ENCODE measurements at regions not wholly inside any gene's neighbourhood (a gene's known extent, or its start where the extent isn't known, plus 50 kb on each side); places are given as distances from the start of the nearest gene placed in this dataset.

DNA sequence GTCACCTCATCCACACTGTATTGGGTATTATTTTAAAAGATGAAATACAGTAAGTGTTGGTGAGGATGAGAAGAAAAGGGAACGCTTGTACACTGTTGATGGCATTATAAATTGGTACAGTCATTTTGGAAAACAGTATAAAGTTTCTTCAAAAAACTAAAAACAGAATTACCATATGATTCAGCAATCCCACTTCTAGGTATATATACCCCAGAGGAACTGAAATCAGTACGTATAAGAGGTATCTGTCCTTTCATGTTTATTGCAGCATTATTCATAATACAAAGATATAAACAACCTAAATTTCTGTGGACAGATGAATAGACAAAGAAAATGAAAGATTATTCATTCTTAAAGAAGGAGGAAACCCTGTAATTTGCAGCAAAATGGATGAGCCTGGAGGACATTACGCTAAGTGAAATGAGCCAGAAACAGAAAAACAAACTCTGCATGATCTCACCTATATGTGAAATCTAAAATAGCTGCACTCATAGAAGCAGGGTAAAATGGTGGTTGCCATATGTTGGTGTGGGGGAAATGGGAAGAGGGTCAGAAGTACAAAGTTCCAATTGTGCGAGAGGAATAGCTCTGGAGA, 191.6 kb downstream of the TRIM36 start:
- Histone ChIP-seq H3K36me3 (ENCODE audit: insufficient read depth, low read length, poor library complexity, severe bottlenecking) (no peaks in the 10 kb centered on the region), H3K4me1 (ENCODE audit: insufficient read depth, low read length, poor library complexity, severe bottlenecking) (no peaks in the 10 kb centered on the region), H3K27ac (ENCODE audit: low read depth, low read length, poor library complexity, severe bottlenecking) (no peak overlapping the region), H3K9me3 (ENCODE audit: low read depth, low read length, poor library complexity, severe bottlenecking) (no peaks in the 10 kb centered on the region), H3K4me3 (ENCODE audit: low read depth, low read length, poor library complexity, severe bottlenecking) (no peak overlapping the region), H3K27me3 (replicated peaks; ENCODE audit: insufficient read depth, low read depth, low read length, poor library complexity) (no peaks in the 10 kb centered on the region)
- POLR2A ChIA-PET (ENCODE audit: low non-redundant PET), result no interaction called here
- TF ChIP-seq EZH2 (IDR thresholded peaks at IDR 0.05; ENCODE audit: borderline replicate concordance, low read depth, low read length, poor library complexity, severe bottlenecking), result no peak
- no TSS peak for BruUV-seq (replicated peaks)
- intact Hi-C loops (cut with micrococcal nuclease; ENCODE audit: unreplicated experiment), result no loop called here
- no peak for DNase-seq (ENCODE audit: low spot score)
- CTCF ChIA-PET, result no interaction called here

- Histone ChIP-seq H3K27ac (ENCODE audit: low read depth, low read length, poor library complexity, severe bottlenecking) (no peak overlapping the region), H3K4me3 (ENCODE audit: low read depth, low read length, poor library complexity, severe bottlenecking) (no peak overlapping the region), H3K36me3 (ENCODE audit: insufficient read depth, low read length, poor library complexity, severe bottlenecking) (no peaks in the 10 kb centered on the region), H3K9me3 (ENCODE audit: low read depth, low read length, poor library complexity, severe bottlenecking) (no peaks in the 10 kb centered on the region), H3K4me1 (ENCODE audit: insufficient read depth, low read length, poor library complexity, severe bottlenecking) (no peaks in the 10 kb centered on the region), H3K27me3 (replicated peaks; ENCODE audit: insufficient read depth, low read depth, low read length, poor library complexity) (no peaks in the 10 kb centered on the region)
- ChIA-PET CTCF (no interaction called here), POLR2A (ENCODE audit: low non-redundant PET) (no interaction called here)
- TF ChIP-seq EZH2 (IDR thresholded peaks at IDR 0.05; ENCODE audit: borderline replicate concordance, low read depth, low read length, poor library complexity, severe bottlenecking), result no peak
- TF ChIP-seq, protein P1, sequence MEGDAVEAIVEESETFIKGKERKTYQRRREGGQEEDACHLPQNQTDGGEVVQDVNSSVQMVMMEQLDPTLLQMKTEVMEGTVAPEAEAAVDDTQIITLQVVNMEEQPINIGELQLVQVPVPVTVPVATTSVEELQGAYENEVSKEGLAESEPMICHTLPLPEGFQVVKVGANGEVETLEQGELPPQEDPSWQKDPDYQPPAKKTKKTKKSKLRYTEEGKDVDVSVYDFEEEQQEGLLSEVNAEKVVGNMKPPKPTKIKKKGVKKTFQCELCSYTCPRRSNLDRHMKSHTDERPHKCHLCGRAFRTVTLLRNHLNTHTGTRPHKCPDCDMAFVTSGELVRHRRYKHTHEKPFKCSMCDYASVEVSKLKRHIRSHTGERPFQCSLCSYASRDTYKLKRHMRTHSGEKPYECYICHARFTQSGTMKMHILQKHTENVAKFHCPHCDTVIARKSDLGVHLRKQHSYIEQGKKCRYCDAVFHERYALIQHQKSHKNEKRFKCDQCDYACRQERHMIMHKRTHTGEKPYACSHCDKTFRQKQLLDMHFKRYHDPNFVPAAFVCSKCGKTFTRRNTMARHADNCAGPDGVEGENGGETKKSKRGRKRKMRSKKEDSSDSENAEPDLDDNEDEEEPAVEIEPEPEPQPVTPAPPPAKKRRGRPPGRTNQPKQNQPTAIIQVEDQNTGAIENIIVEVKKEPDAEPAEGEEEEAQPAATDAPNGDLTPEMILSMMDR (conservative IDR thresholded peaks at IDR 0.05; ENCODE audit: low read depth, low read length), result no peak
- no TSS peak for BruUV-seq (replicated peaks)
- intact Hi-C loops (cut with micrococcal nuclease; ENCODE audit: unreplicated experiment), result no loop called here
- no peak for DNase-seq (ENCODE audit: low spot score)
These were observed 200.2 kb downstream of the TRIM36 start for GRCh38 chr5:114969482-114969881.

DNA sequence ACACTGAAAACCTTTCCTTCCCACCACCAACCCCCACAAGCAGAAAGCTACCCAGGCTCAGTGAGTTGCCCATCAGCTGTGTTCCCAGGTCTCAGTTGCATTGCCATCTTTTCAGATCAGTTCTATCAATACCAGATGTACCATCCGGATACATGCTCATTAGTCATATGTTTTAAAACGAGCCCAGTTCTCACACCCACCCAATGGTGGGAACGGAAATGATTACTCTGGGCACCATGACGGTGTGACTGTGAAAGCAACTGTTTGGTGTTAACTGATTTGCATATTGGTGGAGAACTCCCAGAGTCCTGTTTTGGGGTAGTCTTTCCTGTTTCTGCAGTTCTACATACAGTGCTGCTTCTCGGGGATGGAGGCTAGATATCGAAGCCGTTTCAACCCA, 212.3 kb downstream of the TRIM36 start:
- Histone ChIP-seq H3K4me1 (ENCODE audit: insufficient read depth, low read length, poor library complexity, severe bottlenecking) (no peaks in the 10 kb centered on the region), H3K4me3 (ENCODE audit: low read depth, low read length, poor library complexity, severe bottlenecking) (no peak overlapping the region), H3K36me3 (ENCODE audit: insufficient read depth, low read length, poor library complexity, severe bottlenecking) (no peaks in the 10 kb centered on the region), H3K27me3 (replicated peaks; ENCODE audit: insufficient read depth, low read depth, low read length, poor library complexity) (no peaks in the 10 kb centered on the region), H3K27ac (ENCODE audit: low read depth, low read length, poor library complexity, severe bottlenecking) (no peak overlapping the region), H3K9me3 (ENCODE audit: low read depth, low read length, poor library complexity, severe bottlenecking) (no peaks in the 10 kb centered on the region)
- no TSS peak for BruUV-seq (replicated peaks)
- POLR2A ChIA-PET (ENCODE audit: low non-redundant PET), result no interaction called here
- intact Hi-C loops (cut with micrococcal nuclease; ENCODE audit: unreplicated experiment), result no loop called here
- DNase-seq (ENCODE audit: low spot score), result peak; percentile 51
- TF ChIP-seq, protein P1 (conservative IDR thresholded peaks at IDR 0.05; ENCODE audit: low read depth, low read length), result no peak
- no peak for TF ChIP-seq EZH2 (IDR thresholded peaks at IDR 0.05; ENCODE audit: borderline replicate concordance, low read depth, low read length, poor library complexity, severe bottlenecking)
- CTCF ChIA-PET, result no interaction called here

- H3K9me3 ChIP-seq (ENCODE audit: low read depth, low read length, poor library complexity, severe bottlenecking), result no peaks in the 10 kb centered on the region
- POLR2A ChIA-PET (ENCODE audit: low non-redundant PET), result no interaction called here
These were observed 216.1 kb downstream of the TRIM36 start for GRCh38 chr5:114953565-114953964.

More at GRCh38 chr5:114953565-114953964, 216.1 kb downstream of the TRIM36 start:
- CTCF ChIA-PET, result no interaction called here
- TF ChIP-seq, protein P1 (conservative IDR thresholded peaks at IDR 0.05; ENCODE audit: low read depth, low read length), result no peak
- no peak for TF ChIP-seq EZH2 (IDR thresholded peaks at IDR 0.05; ENCODE audit: borderline replicate concordance, low read depth, low read length, poor library complexity, severe bottlenecking)
- DNase-seq (ENCODE audit: low spot score), result no peak
- Histone ChIP-seq H3K36me3 (ENCODE audit: insufficient read depth, low read length, poor library complexity, severe bottlenecking) (no peaks in the 10 kb centered on the region), H3K4me1 (ENCODE audit: insufficient read depth, low read length, poor library complexity, severe bottlenecking) (no peaks in the 10 kb centered on the region), H3K27ac (ENCODE audit: low read depth, low read length, poor library complexity, severe bottlenecking) (no peak overlapping the region), H3K4me3 (ENCODE audit: low read depth, low read length, poor library complexity, severe bottlenecking) (no peak overlapping the region), H3K27me3 (replicated peaks; ENCODE audit: insufficient read depth, low read depth, low read length, poor library complexity) (no peaks in the 10 kb centered on the region)
- intact Hi-C loops (cut with micrococcal nuclease; ENCODE audit: unreplicated experiment), result no loop called here
- BruUV-seq (replicated peaks), result no TSS peak

Data from A673 (cell line).